ENCODE measurements at regions not wholly inside any gene's neighbourhood (a gene's known extent, or its start where the extent isn't known, plus 50 kb on each side); places are given as distances from the start of the nearest gene placed in this dataset.

GRCh38 chr2:221125691-221126090, 446.4 kb downstream of the EPHA4 start:
- DNase-seq, result no peak
- no peaks in the 10 kb centered on the region for H3K4me1 ChIP-seq
- WGBS, 5 donors, result 61 to 79% (median 71%) methylated on average over 3 of the region's 3 CpGs
- TF ChIP-seq CTCF (IDR thresholded peaks at IDR 0.05) (no peak), POLR2AphosphoS5 (IDR thresholded peaks at IDR 0.05) (no peak), EP300 (IDR thresholded peaks at IDR 0.05) (no peak), POLR2A (IDR thresholded peaks at IDR 0.05) (no peak)
- no peak overlapping the region for H3K4me3 ChIP-seq
- intact Hi-C loops (cut with DNase I; ENCODE audit: low total_unique reads), result no loop called here
- peaks cover 0 to 5% (median 0%) of the 10 kb centered on the region in 3 donors for H3K27me3 ChIP-seq
- peaks cover 0 to 11% (median 4%) of the 10 kb centered on the region in 4 donors for H3K9me3 ChIP-seq
- H3K36me3 ChIP-seq, result no peaks in the 10 kb centered on the region
- H3K27ac ChIP-seq, result no peak overlapping the region

DNA sequence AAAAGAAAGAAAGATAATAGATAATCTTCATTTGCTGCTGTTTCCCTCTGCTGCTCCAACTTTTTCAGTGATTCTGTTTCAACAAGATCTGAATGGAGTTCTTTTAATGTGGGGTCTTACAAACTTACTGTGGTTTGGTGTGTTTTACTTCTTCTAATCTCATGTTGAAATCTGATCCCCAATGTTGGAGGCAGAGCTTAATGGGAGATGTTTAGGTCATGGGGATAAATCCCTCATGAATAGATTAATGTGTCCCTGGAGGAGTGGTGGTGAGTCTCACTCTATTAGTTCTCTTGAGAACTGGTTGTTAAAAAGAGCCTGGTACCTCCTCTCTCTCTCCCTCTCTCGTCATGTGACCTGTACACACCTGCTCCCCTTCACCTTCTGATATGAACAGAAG, 442.4 kb downstream of the EPHA4 start:
- no peak for TF ChIP-seq POLR2AphosphoS5 (IDR thresholded peaks at IDR 0.05)
- TF ChIP-seq POLR2A (IDR thresholded peaks at IDR 0.05), result no peak
- TF ChIP-seq CTCF (IDR thresholded peaks at IDR 0.05), result no peak
- TF ChIP-seq EP300 (IDR thresholded peaks at IDR 0.05), result no peak
- Histone ChIP-seq H3K27ac (no peak overlapping the region), H3K4me3 (no peak overlapping the region), H3K36me3 (no peaks in the 10 kb centered on the region), H3K4me1 (no peaks in the 10 kb centered on the region), H3K9me3 (peaks cover 0 to 11% (median 4%) of the 10 kb centered on the region in 4 donors), H3K27me3 (no peaks in the 10 kb centered on the region)
- no peak for DNase-seq
- intact Hi-C loops (cut with DNase I; ENCODE audit: low total_unique reads), result no loop called here
- WGBS, 5 donors, result 60 to 89% (median 71%) methylated on average over 1 of the region's 1 CpG

DNA sequence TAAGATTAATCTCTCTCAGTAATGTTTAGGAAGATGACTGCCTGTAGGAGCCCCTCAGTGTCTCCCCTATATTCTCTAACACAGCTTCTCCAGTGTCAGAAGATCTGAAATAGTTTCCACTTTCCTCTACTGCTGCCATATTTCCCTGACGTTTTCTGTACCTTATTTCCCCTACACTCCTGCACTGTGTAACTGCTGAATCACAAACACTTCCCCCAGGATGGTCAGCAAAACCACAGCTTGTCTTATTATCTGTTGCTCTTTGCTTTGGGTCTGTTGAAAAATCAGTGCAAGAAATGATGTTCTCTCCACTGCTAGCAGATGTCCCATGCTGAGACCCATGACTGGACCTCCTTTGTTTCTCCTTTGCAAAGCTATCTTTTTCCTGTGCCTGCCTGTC, 441.7 kb downstream of the EPHA4 start:
- no peak for TF ChIP-seq EP300 (IDR thresholded peaks at IDR 0.05)
- no peak for TF ChIP-seq CTCF (IDR thresholded peaks at IDR 0.05)
- no peak for TF ChIP-seq POLR2A (IDR thresholded peaks at IDR 0.05)
- no peak for TF ChIP-seq POLR2AphosphoS5 (IDR thresholded peaks at IDR 0.05)
- Histone ChIP-seq H3K27me3 (no peaks in the 10 kb centered on the region), H3K9me3 (peaks cover 0 to 11% (median 4%) of the 10 kb centered on the region in 4 donors), H3K4me1 (no peaks in the 10 kb centered on the region), H3K4me3 (no peak overlapping the region), H3K27ac (no peak overlapping the region), H3K36me3 (no peaks in the 10 kb centered on the region)
- no peak for DNase-seq
- intact Hi-C loops (cut with DNase I; ENCODE audit: low total_unique reads), result no loop called here
- WGBS, 5 donors, result 43 to 50% (median 44%) methylated on average over 1 of the region's 1 CpG

- no peaks in the 10 kb centered on the region for H3K9me3 ChIP-seq
- no peak overlapping the region for H3K4me3 ChIP-seq
- WGBS, 5 donors, result 73 to 79% (median 77%) methylated on average over 2 of the region's 2 CpGs
- no peaks in the 10 kb centered on the region for H3K36me3 ChIP-seq
- no peaks in the 10 kb centered on the region for H3K27me3 ChIP-seq
- intact Hi-C loops (cut with DNase I; ENCODE audit: low total_unique reads), result no loop called here
- H3K4me1 ChIP-seq, result no peaks in the 10 kb centered on the region
- no peak for DNase-seq
- H3K27ac ChIP-seq, result no peak overlapping the region
- TF ChIP-seq POLR2A (IDR thresholded peaks at IDR 0.05), result no peak
- no peak for TF ChIP-seq POLR2AphosphoS5 (IDR thresholded peaks at IDR 0.05)
- no peak for TF ChIP-seq EP300 (IDR thresholded peaks at IDR 0.05)
- TF ChIP-seq CTCF (IDR thresholded peaks at IDR 0.05), result no peak
Measured at GRCh38 chr2:221133941-221134340, 438.2 kb downstream of the EPHA4 start.
